GM12875 (cell line): ENCODE measurements at regions not wholly inside any gene's neighbourhood (a gene's known extent, or its start where the extent isn't known, plus 50 kb on each side); places are given as distances from the start of the nearest gene placed in this dataset.

Experiments
- H3K4me3 ChIP-seq: one replicate; pipeline ENCODE4 v1.5.1; 2011; ENCODE audit warnings: low read depth, low read length, control low read depth
- TF ChIP-seq, protein P1 (sequence below): IDR thresholded peaks from 2 replicates; pipeline ENCODE4 v1.5.1; 2011; ENCODE audit warnings: low read depth, mild to moderate bottlenecking, control low read depth, inconsistent platforms, low read length, moderate library complexity, borderline replicate concordance; ENCODE audit not compliant: insufficient read depth

DNA sequence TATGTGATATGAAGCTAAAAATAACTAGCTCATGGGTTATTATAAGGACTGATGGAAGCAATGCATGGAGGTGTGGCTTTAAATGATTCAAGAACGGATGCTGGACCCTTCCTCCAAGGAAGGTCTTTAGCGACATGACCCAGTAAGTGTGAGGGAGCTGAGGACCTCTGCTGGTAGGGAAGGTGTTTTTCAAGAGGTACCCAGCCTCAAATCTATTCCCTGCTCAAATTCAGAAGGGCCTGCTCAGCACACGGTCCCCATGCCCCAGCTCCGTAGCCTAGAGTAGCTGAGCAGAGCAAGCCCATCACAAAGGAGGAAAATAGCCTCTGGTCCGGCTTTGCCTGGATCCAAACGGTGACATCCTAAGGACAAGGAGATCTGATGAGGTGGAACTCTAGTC is 266.2 kb upstream of the IGF1R start:
- H3K4me3 ChIP-seq: no peak overlapping the region
- TF ChIP-seq, protein P1, sequence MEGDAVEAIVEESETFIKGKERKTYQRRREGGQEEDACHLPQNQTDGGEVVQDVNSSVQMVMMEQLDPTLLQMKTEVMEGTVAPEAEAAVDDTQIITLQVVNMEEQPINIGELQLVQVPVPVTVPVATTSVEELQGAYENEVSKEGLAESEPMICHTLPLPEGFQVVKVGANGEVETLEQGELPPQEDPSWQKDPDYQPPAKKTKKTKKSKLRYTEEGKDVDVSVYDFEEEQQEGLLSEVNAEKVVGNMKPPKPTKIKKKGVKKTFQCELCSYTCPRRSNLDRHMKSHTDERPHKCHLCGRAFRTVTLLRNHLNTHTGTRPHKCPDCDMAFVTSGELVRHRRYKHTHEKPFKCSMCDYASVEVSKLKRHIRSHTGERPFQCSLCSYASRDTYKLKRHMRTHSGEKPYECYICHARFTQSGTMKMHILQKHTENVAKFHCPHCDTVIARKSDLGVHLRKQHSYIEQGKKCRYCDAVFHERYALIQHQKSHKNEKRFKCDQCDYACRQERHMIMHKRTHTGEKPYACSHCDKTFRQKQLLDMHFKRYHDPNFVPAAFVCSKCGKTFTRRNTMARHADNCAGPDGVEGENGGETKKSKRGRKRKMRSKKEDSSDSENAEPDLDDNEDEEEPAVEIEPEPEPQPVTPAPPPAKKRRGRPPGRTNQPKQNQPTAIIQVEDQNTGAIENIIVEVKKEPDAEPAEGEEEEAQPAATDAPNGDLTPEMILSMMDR: no peak

DNA sequence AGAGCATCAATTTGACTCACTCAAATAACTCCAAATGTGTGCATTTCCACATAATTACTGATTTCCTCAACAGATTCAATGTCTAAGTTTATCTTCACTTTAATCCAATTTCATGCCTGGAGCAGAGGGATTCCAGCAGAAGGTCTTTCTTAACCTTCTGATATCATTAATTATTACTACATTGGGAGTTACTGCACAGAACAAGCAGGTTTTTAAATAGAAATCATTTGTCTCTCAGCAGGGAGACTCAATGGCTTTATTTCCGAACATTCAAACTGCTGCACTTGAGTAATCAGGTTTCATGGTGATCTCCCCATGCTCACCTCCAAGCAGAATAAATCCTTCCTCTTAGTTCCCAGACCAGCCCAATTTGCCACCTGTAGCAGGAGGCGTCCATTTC is 264.8 kb upstream of the IGF1R start:
- TF ChIP-seq, protein P1: no peak
- H3K4me3 ChIP-seq: no peak overlapping the region

DNA sequence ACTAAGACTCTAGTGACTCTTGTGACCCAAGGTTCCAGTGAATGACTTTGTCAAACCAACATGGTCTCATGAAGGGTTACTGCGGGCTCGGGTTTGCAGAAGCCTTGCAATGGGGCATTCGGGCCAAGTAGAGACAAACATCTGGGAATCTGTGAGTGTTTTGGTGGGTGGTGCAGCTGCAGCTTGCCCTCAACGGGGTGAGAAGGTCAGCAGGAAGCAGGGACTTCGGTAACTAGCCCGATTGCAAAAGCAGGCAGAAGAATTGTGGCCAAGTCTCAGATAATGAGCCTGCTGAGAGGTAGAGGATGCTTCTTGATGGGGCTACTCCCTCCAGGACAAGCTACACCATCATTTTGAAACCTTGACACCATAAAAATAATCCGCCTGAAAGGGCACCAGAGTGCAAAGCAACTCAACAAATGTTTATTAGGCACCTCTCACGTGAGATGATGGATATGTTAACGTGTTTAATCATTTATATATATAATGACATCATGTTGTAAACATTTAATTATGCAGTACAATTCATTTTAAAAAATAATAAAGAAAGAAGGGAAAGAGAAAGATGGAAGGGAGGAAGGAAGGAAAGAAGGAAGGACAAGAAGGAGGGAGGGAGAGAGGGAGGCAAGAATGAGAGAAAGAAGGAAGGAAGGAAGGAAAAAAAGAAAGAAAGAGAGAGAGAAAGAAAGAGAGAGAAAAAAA is 263.9 kb upstream of the IGF1R start:
- no peak overlapping the region for H3K4me3 ChIP-seq
- TF ChIP-seq, protein P1: no peak

DNA sequence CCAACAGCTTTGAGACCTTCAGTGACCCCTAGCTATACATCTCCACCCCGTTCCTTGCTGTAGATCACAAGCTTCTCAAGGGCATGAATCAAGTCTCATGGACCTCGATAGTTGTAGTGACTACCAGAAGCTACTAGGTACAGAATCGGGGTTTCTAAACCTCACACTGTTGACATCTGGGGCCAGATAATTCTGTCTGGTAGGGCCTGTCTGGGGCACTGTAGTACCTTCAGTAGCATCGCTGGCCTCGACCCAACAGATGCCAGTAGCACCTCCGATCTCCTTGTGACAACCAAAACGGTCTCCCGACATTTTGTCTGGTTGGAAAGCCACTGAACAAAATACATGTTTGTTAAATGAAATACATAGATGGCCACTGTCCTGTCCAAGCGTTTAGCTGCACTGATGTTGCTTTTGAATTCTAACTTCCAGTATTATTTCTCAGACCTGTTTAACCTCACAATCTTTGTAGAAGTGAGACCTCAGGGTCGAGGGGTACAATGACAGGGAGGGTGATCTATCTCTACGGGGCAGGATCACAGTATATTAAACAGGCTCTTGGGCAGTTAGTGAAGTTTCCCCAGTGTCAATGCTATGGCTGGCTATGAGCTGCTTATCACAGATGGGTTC is 262.5 kb upstream of the IGF1R start:
- no peak overlapping the region for H3K4me3 ChIP-seq
- TF ChIP-seq, protein P1: no peak

DNA sequence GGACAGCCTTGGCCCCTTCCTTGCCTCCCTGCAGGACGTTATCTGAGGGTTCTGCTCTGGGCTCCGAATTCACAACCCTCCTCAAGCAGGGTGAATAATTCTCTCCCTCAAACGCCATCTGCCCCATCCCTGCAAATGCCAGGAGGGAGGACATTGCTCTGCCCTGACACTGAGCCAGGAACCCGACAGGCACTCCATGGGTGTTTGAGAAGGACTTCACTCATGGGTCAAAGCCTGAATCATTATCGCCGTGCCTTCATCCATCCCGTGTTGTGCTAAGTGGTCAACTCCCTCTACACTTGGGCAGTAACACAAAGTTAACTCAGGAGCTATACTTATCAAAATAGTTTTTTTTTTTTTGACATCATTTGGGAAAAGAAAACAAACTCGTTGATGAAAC is 261.8 kb upstream of the IGF1R start:
- TF ChIP-seq, protein P1: no peak
- H3K4me3 ChIP-seq: no peak overlapping the region

DNA sequence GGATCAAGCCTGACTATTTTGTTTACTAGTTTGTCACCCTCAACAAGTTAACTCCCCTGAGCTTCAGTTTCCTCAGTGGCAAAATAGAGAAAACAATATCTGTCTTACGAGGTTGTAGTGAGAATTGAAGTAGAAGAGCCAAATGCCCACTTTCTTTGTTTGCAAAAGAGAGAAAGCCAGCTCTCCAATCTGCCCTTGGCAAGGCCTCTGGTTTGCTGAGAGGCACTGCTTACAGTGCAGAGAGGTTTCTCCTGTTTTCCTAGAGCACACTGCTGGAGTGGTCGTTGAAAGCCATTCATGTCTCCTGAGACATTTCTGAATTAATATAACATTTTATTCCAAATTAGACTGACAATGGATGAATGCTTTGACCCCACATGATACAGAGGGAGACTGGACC is 260.5 kb upstream of the IGF1R start:
- TF ChIP-seq, protein P1: no peak
- no peak overlapping the region for H3K4me3 ChIP-seq

DNA sequence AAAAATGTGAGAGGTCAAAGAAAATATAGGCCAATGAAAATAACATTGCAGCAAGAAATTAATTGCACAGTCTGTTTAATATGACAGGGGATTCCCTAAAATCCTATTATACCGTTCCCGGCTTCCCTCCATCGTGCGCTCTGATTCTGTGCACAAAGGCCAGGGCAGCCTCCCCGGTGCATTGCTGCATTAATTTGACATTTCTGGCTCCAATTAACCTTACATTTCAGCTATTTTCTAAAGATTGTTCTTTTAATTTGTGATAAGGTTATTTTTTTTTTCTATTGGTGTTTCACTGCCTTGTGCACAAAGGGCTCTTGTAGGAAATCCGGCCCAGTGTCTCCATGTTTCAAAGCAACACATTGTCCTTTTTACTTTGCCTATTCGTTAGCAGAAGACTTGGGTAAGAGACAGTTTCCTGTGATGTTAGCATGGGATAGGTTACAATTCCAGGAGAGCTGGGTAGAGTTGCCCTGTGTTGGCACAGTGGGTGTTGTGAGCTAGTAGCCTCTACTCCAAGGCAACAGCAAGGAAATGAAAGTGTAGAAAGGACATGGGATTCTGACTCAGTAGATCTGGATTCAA is 257.3 kb upstream of the IGF1R start:
- TF ChIP-seq, protein P1: no peak
- no peak overlapping the region for H3K4me3 ChIP-seq
